ENCODE measurements at regions not wholly inside any gene's neighbourhood (a gene's known extent, or its start where the extent isn't known, plus 50 kb on each side); places are given as distances from the start of the nearest gene placed in this dataset.

DNA sequence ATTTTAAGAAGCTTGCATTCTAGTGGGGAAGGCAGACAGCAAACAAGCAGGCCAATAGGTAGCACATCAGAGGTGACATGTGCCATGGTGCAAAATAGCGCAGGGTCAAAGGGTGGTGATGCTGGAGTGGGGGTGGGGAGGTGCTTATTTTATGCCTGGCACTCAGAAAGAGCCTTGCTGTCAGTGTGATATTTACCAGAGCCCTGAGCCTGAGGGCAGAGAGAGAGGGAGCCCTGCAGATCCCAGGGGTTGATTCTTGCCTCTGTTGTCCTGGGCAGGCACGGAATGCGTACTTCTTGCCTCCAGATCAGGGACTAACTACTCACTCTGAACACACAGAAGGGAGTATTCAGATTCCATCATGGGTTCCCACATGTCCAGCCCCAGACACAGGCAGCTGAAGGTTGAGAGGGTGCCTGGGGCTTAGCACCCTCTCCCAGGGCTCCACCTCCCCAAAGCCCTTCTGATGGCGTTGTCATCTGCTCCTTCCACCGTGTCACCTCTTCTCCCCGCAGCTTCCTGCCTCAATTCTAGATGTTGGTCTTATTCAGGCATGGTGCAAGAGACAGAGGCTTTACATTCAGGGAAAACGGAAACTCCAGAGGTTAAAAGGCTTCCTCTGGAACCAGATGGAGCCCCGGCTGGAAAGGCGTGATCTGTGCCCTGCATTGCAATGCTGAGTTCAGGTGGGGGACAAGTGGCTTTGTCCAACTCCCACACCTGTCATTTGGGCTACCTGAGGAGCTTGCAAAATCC is 252.3 kb downstream of the HAUS1 start:
- DNase-seq (ENCODE audit: low spot score): no peak
- no peak overlapping the region for H3K4me3 Mint-ChIP-seq
- H3K27me3 Mint-ChIP-seq (ENCODE audit: low read depth): no peaks in the 10 kb centered on the region; the same call in none of the 2 replicates
- H3K4me1 Mint-ChIP-seq: peaks cover 7% of the 10 kb centered on the region
- ATAC-seq: no peak
- TF ChIP-seq SOX15 (CRISPR knock-in tag; IDR thresholded peaks at IDR 0.05) (no peak), ATF1 (CRISPR knock-in tag; IDR thresholded peaks at IDR 0.05) (no peak), ZNF121 (CRISPR knock-in tag; IDR thresholded peaks at IDR 0.05) (no peak), EMX1 (CRISPR knock-in tag; IDR thresholded peaks at IDR 0.05) (no peak), GTF2I (CRISPR knock-in tag; conservative IDR thresholded peaks at IDR 0.05) (no peak), ZNF396 (CRISPR knock-in tag; IDR thresholded peaks at IDR 0.05; ENCODE audit: borderline replicate concordance) (no peak), PRRX2 (CRISPR knock-in tag; IDR thresholded peaks at IDR 0.05) (no peak), ZNF671 (CRISPR knock-in tag; IDR thresholded peaks at IDR 0.05) (no peak), SP1 (CRISPR knock-in tag; conservative IDR thresholded peaks at IDR 0.05) (no peak), TEAD1 (CRISPR knock-in tag; IDR thresholded peaks at IDR 0.05) (no peak), FOXK1 (CRISPR knock-in tag; IDR thresholded peaks at IDR 0.05) (no peak), RORB (CRISPR knock-in tag; IDR thresholded peaks at IDR 0.05) (no peak)
- TF ChIP-seq, protein P1, sequence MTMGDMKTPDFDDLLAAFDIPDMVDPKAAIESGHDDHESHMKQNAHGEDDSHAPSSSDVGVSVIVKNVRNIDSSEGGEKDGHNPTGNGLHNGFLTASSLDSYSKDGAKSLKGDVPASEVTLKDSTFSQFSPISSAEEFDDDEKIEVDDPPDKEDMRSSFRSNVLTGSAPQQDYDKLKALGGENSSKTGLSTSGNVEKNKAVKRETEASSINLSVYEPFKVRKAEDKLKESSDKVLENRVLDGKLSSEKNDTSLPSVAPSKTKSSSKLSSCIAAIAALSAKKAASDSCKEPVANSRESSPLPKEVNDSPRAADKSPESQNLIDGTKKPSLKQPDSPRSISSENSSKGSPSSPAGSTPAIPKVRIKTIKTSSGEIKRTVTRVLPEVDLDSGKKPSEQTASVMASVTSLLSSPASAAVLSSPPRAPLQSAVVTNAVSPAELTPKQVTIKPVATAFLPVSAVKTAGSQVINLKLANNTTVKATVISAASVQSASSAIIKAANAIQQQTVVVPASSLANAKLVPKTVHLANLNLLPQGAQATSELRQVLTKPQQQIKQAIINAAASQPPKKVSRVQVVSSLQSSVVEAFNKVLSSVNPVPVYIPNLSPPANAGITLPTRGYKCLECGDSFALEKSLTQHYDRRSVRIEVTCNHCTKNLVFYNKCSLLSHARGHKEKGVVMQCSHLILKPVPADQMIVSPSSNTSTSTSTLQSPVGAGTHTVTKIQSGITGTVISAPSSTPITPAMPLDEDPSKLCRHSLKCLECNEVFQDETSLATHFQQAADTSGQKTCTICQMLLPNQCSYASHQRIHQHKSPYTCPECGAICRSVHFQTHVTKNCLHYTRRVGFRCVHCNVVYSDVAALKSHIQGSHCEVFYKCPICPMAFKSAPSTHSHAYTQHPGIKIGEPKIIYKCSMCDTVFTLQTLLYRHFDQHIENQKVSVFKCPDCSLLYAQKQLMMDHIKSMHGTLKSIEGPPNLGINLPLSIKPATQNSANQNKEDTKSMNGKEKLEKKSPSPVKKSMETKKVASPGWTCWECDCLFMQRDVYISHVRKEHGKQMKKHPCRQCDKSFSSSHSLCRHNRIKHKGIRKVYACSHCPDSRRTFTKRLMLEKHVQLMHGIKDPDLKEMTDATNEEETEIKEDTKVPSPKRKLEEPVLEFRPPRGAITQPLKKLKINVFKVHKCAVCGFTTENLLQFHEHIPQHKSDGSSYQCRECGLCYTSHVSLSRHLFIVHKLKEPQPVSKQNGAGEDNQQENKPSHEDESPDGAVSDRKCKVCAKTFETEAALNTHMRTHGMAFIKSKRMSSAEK (CRISPR knock-in tag; IDR thresholded peaks at IDR 0.05; ENCODE audit: borderline replicate concordance): no peak
- TF ChIP-seq, protein P2, sequence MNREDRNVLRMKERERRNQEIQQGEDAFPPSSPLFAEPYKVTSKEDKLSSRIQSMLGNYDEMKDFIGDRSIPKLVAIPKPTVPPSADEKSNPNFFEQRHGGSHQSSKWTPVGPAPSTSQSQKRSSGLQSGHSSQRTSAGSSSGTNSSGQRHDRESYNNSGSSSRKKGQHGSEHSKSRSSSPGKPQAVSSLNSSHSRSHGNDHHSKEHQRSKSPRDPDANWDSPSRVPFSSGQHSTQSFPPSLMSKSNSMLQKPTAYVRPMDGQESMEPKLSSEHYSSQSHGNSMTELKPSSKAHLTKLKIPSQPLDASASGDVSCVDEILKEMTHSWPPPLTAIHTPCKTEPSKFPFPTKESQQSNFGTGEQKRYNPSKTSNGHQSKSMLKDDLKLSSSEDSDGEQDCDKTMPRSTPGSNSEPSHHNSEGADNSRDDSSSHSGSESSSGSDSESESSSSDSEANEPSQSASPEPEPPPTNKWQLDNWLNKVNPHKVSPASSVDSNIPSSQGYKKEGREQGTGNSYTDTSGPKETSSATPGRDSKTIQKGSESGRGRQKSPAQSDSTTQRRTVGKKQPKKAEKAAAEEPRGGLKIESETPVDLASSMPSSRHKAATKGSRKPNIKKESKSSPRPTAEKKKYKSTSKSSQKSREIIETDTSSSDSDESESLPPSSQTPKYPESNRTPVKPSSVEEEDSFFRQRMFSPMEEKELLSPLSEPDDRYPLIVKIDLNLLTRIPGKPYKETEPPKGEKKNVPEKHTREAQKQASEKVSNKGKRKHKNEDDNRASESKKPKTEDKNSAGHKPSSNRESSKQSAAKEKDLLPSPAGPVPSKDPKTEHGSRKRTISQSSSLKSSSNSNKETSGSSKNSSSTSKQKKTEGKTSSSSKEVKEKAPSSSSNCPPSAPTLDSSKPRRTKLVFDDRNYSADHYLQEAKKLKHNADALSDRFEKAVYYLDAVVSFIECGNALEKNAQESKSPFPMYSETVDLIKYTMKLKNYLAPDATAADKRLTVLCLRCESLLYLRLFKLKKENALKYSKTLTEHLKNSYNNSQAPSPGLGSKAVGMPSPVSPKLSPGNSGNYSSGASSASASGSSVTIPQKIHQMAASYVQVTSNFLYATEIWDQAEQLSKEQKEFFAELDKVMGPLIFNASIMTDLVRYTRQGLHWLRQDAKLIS (CRISPR knock-in tag; IDR thresholded peaks at IDR 0.05; ENCODE audit: borderline replicate concordance): no peak
- TF ChIP-seq, protein P3, sequence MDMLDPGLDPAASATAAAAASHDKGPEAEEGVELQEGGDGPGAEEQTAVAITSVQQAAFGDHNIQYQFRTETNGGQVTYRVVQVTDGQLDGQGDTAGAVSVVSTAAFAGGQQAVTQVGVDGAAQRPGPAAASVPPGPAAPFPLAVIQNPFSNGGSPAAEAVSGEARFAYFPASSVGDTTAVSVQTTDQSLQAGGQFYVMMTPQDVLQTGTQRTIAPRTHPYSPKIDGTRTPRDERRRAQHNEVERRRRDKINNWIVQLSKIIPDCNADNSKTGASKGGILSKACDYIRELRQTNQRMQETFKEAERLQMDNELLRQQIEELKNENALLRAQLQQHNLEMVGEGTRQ (CRISPR knock-in tag; IDR thresholded peaks at IDR 0.05): no peak
- TF ChIP-seq, protein P4, sequence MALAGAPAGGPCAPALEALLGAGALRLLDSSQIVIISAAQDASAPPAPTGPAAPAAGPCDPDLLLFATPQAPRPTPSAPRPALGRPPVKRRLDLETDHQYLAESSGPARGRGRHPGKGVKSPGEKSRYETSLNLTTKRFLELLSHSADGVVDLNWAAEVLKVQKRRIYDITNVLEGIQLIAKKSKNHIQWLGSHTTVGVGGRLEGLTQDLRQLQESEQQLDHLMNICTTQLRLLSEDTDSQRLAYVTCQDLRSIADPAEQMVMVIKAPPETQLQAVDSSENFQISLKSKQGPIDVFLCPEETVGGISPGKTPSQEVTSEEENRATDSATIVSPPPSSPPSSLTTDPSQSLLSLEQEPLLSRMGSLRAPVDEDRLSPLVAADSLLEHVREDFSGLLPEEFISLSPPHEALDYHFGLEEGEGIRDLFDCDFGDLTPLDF (CRISPR knock-in tag; IDR thresholded peaks at IDR 0.05): no peak
- ChIA-PET POLR2A (no interaction called here), CTCF (interaction anchor here (1.3 kb wide), 1 partner anchor 76 kb away, joined by 3 read pairs; no protein-coding TSS in a partner anchor)
- peaks cover 12% of the 10 kb centered on the region for H3K9me3 Mint-ChIP-seq
- H3K36me3 Mint-ChIP-seq: peaks cover 17% of the 10 kb centered on the region
- no peak overlapping the region for H3K27ac Mint-ChIP-seq
